NCI-H1694 treated with DMSO at 0.1 percent for 48 hours (cell line): ENCODE measurements at regions not wholly inside any gene's neighbourhood (a gene's known extent, or its start where the extent isn't known, plus 50 kb on each side); places are given as distances from the start of the nearest gene placed in this dataset.
"Not testable (repeated sequence)": the region's sequence is repeated elsewhere in the genome, so short reads cannot be mapped to it uniquely, and the experiment has no call there.

ENCODE experiments used
- DNase-seq: peaks from one replicate; lab custom pipeline; 2025; lab: John Stamatoyannopoulos, UW

GRCh38 chr15:58297639-58298038 lies 134.2 kb upstream of the LIPC start:
- DNase-seq, result no peak

DNA sequence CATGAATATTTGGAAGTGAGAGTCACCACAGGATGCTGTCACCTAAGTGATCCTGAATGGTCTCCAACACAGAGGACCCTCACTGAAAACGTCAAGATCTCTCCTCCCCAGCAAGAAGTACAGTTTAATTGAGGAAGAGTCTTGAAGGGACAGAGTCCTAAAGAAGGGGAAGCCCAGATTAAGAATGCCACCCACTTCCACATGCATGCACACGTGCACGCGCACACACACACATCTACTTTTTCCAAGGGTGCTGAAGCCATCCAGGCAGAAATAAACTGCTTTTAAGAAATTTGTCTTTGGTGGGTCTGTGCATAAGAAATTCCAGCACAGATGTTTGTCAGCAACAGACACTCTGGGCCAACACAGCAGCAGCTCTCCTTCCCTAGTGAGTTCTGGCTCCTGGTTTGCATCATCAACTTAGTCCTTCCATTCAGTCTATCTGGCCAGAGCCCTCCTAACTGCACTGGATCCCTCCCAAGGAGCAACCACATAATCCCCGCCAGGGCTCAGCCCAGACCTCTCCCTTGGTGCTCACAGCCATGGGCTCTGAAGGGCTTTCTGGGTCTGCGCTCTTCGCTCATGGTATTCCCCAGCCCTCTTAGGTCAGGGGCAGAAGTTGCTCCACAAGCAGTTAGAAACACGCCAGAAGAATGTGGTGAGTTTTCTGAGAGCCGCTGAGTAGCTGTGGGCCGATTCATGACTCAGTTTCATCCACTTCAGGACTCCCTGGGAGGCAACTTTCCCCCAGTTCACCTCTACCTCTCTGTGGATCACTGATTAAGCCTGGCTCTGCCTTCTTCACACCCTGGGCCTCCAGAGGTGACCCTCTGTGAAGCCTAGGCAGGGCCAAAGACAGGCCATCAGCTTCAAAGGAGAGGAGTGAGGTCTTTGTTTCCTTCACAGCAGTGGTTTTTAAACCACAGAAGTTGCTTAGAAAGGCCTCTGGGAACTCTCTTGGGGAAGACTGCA lies 132.6 kb upstream of the LIPC start:
- DNase-seq, result no peak

GRCh38 chr15:58302832-58303231 lies 129.0 kb upstream of the LIPC start:
- no peak for DNase-seq

GRCh38 chr15:58303236-58303635 lies 128.6 kb upstream of the LIPC start:
- DNase-seq, result no peak

DNA sequence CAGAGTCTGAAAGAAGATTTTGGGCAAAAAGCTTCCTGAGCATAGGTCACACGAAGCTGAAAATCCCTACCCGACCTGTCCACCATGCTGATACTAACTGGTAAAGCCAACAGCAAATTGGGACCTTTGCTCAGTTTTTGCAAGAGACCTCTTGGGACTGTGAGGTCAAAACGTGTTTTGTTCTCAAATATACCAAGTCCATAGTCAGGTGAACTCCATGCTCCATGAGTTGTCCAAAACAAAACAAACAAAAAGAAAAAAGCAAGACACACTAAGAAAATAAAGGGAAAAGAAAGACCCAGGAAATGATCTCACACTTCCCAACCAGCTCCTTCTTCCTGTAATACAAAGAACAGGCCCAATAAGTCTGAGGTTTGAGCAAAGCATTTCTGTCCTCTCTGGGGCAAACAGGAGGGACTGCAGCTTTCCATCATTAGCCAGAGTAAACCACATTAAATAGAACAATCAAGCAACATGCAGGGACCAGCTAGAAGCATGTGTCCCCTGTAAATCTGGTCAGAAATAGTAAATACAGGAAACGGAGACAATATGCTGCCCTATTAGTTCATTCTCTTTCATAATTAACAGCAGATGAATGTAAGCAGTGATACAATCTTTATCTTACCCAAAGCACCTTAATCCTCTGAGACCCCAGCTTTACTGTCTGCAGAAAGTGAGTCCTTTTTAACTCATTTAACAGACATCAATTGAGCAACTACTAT lies 125.0 kb upstream of the LIPC start:
- no peak for DNase-seq

- DNase-seq, result no peak
Observed at GRCh38 chr15:58307313-58307961, 124.4 kb upstream of the LIPC start.

- no peak for DNase-seq
Observed at GRCh38 chr15:58308742-58309355, 122.9 kb upstream of the LIPC start.

- no peak for DNase-seq
Observed at GRCh38 chr15:58309963-58310928, 121.5 kb upstream of the LIPC start.

DNA sequence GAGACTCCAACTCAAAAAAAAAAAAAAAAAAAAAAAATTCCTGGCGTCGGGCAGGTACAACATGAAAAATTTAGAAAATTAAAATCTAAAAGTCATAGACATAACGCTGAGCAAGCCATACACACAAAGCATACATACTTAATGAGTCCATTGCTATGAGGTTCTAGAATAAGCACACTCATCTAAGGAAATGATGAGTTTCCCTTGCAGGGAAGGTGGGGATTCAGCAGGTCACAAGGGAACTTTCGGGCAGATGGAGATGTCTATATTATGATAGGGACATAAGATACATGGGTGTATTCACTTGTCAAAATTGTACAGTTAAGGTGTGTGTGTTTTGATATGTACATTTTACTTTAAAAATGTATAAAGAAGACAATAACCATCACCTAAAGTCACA lies 120.2 kb upstream of the LIPC start:
- no peak for DNase-seq

- no peak for DNase-seq
Observed at GRCh38 chr15:58312031-58312430, 119.8 kb upstream of the LIPC start.

DNA sequence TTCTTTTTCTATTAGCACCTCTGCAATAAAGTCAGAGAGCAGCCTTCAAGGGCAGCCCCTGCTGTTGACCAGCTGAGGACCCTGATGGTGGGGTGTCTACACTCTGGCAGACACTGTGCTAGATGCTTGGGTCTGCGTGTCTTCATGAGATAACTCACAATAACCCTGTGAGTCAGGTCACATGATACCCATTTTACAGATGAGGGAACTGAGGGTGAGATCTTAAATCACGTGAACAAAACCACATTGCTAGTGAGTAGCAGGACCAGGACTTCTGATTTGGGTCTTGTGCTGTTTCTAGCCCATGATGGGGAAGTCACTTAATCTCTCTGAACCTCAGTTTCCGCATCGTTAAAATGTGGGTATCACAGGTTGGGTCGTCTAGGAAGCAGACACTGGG lies 118.5 kb upstream of the LIPC start:
- DNase-seq, result no peak

- DNase-seq, result no peak
Observed at GRCh38 chr15:58313810-58314592, 117.8 kb upstream of the LIPC start.

GRCh38 chr15:58314593-58315216 lies 117.1 kb upstream of the LIPC start:
- no peak for DNase-seq

DNA sequence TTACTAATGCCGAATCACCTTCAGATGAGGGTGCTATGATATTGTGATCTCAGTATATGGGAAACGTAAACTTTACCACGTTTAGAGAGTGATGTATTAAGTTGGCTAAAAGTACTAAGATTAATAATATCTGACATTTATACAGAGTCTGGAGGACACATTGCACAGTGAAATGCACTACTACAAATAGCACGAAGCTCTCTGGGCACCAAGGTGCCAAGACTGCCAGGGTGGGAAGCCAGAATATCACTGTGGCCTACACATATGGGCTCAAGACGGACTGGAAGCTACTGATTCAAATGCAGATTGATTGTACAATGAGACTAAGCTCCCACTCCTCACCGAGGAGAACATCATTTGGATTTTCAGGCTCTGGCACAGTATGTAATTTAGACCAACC lies 113.3 kb upstream of the LIPC start:
- no peak for DNase-seq

DNA sequence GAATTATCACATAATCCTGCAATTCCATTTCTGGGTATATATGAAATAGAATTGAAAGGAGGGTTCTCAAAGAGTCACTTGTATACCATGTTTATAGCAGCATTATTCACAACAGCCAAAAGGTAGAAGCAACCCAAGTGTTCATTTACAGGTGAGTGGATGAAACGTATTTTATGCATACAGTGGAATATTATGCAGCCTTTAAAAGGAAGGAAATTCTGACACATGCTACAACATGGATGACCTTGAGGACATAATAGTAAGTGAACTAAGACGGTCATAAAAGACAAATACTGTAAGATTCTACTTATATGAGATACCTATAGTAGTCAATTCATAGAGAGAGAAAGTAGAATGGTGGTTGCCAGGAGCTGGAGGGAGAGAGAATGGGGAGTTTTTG lies 110.8 kb upstream of the LIPC start:
- DNase-seq, result no peak

GRCh38 chr15:58322253-58322652 lies 109.5 kb upstream of the LIPC start:
- DNase-seq, result no peak

- DNase-seq, result not testable (repeated sequence)
Observed at GRCh38 chr15:58323321-58323720, 108.5 kb upstream of the LIPC start.

DNA sequence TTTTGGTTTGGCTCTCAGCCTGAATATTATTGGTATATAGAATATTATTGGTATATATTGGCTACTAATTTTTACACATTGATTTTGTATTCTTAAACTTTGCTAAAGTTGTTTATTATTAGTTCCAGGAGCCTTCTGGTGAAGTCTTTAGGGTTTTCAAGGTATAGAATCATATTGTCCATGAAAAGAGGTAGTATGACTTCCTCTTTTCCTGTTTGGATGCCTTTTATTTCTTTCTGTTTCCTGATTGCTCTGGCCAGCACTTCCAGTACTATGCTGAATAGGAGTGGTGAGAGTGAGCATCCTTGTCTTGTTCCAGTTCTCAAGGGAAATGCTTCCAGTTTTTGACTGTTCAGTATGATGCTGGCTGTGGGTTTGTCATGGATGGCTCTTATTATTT lies 107.3 kb upstream of the LIPC start:
- no peak for DNase-seq

- no peak for DNase-seq
Observed at GRCh38 chr15:58327958-58328357, 103.8 kb upstream of the LIPC start.

GRCh38 chr15:58329211-58329610 lies 102.6 kb upstream of the LIPC start:
- DNase-seq, result no peak
